Stimulated activated CD8-positive, alpha-beta memory T cell treated with anti-CD3 and anti-CD28 coated beads, Interleukin-2, amount 100 ng/mL, for 1 hour (primary cell): ENCODE measurements at regions not wholly inside any gene's neighbourhood (a gene's known extent, or its start where the extent isn't known, plus 50 kb on each side); places are given as distances from the start of the nearest gene placed in this dataset.
"Not testable (repeated sequence)": the region's sequence is repeated elsewhere in the genome, so short reads cannot be mapped to it uniquely, and the experiment has no call there.

ENCODE experiments used
- DNase-seq, 2 donors: peaks; one replicate each; pipeline ENCODE4 v3.0.0-alpha.2; 2020; ENCODE audit warnings: low read depth in 2 of 2

DNA sequence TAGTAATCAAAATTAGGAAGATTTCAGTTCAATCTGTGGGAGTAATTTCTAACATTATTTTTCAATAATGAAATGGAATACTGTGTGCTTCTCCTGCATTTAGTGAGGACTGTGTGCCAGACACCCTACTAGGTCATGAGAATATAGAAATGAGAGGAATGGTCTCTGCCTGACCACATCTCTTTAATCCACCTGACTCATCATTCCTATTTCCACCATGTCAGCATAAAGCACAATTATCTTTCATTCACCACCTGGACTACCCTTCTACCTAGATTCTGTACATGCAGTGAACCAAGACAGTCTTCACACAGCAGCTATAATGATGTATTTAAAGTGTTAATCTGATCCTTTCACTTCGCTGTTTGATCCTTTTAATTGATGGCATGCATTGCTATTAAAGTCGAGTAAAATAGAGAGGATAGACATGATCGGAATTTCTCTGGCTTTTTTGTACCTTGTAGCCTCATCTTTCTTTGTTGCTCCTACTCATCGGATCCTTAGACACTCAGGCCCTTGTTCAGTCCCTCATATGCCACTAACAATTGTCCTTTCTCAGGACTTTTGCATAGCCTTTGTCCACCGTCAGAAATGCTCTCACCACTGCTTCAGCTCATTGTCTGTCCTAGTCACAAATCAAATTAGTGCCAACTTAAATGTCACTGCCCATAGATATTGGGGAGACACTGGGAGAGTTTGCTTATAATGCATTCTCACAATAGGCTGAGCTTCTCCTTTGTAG is 1037.1 kb downstream of the REEP3 start:
- no peak for DNase-seq

- DNase-seq = no peak
Measured at GRCh38 chr10:64571056-64571455, 1049.9 kb downstream of the REEP3 start.

GRCh38 chr10:64573623-64574325 is 1052.6 kb downstream of the REEP3 start:
- no peak for DNase-seq

GRCh38 chr10:64574371-64574770 is 1053.2 kb downstream of the REEP3 start:
- no peak for DNase-seq

DNA sequence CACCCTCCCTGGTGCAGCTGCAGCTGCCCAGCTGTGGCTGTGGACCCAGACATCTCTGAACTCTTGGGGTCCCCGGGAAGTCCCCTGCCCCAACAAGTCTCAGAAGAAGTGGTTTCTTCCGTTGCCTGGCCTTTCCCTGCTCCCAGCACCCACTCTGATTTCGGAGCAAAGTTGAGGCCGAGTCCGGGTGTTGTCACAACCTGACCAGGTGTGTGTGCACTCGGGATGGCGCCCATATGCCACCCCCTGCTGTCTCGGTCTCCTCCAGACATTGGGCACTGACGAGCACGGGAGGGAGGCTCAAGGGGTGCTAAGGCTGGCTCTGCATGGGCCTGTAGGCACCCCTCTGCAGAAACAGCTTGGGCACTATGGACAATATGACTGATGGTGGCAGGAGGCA is 1055.3 kb downstream of the REEP3 start:
- DNase-seq = no peak

GRCh38 chr10:64578757-64579156 is 1057.6 kb downstream of the REEP3 start:
- not testable (repeated sequence) for DNase-seq

- no peak for DNase-seq
Measured at GRCh38 chr10:64586934-64587503, 1065.8 kb downstream of the REEP3 start.

DNA sequence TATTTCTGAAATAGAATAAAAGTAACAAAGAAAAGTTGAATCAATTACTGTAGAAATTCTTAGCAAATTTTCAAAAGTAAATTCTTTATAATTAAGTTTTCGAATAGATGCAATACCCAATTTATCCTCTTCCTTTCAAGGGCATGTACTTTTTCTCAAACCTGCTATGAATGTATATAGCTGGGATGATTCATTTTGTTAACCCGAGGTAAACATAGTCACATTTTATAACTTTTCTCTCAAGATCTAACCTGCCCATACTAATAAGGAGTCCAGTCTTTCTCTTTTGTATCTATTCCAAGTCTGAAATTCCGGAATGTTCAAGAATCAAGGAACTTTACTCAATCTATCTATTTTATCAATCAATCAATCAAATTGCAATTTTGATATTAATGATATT is 1072.9 kb downstream of the REEP3 start:
- no peak for DNase-seq

GRCh38 chr10:64598600-64598999 is 1077.4 kb downstream of the REEP3 start:
- no peak for DNase-seq

DNA sequence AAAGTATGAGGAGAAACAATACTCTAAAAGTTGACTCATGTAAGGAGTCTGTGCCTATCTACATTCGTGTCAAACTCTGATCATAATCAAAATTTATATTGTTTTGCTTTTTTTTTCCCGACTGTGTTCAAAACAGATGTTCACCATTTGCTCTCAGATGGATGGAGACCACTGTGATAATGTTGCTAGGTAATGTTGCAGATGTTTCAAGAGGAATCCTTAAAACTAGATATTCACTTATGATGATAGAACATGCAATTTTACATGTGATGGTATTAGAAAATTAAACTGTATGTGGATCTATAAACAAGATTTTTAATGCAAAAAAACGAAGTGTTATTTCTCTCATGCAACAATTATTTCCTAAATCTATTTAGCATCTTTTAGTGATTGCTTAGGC is 1080.1 kb downstream of the REEP3 start:
- no peak for DNase-seq

DNA sequence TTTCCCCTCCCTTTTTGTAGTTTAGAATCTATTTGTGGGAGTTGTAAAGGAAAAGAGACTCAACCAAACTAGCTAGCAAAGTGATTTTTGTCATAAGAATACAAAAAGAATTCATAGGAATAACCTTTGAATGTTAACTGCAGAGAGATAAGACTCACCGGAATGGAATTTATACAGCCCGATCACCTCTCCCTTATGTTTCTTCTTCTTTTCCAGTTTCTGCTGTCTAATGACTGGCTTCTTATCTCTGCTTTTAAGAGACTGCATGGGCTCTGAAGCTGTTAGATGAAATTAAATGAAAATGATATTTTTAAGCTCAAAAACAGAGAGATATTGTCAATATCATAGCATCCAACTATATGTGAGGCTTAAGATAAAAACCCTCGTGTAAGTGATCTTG is 1095.9 kb downstream of the REEP3 start:
- DNase-seq = no peak

DNA sequence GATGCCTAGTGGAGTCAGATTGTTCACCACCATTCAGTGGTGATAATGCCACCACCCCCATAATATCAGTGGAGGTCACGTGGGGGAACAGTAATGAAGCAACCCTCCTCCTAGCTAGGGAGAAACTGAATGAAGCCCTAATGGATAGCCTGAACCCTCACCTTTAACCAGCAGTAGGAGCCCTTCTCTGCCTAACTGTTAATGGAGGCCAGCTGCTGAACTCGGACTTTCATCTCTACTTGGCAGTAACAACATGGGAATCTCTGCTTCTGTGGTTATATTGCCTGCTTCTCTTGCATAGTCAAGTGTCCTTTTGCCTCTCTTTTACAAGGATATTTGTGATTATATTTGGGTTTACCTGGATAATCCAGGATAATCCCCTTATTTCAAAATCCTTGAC is 1097.9 kb downstream of the REEP3 start:
- no peak for DNase-seq

- no peak for DNase-seq
Measured at GRCh38 chr10:64626924-64627323, 1105.7 kb downstream of the REEP3 start.

GRCh38 chr10:64630534-64630933 is 1109.3 kb downstream of the REEP3 start:
- no peak for DNase-seq

- DNase-seq = no peak
Measured at GRCh38 chr10:64635906-64636305, 1114.7 kb downstream of the REEP3 start.

GRCh38 chr10:64636461-64636860 is 1115.3 kb downstream of the REEP3 start:
- no peak for DNase-seq

DNA sequence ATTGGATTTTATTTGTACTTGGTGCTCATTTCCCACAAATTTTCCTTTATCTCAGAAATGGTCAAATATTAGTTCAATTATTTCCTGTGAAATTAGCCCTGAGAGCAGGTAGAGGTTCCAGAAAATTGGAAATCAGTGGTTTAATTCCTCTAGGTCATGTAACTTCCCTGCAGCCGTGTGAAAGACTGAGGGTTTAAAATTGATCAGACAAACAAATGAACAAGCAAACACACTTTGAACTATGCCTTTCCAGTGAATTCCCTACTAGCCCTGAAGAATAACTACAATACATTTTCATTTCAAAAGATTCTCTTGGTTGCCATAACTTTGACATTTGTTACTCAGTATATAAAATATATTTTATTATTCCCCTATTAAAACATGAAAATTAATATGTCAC is 1116.7 kb downstream of the REEP3 start:
- DNase-seq = no peak

- DNase-seq = no peak
Measured at GRCh38 chr10:64648915-64649314, 1127.7 kb downstream of the REEP3 start.

- no peak for DNase-seq
Measured at GRCh38 chr10:64658528-64658927, 1137.3 kb downstream of the REEP3 start.

GRCh38 chr10:64659311-64659710 is 1138.1 kb downstream of the REEP3 start:
- DNase-seq = no peak

DNA sequence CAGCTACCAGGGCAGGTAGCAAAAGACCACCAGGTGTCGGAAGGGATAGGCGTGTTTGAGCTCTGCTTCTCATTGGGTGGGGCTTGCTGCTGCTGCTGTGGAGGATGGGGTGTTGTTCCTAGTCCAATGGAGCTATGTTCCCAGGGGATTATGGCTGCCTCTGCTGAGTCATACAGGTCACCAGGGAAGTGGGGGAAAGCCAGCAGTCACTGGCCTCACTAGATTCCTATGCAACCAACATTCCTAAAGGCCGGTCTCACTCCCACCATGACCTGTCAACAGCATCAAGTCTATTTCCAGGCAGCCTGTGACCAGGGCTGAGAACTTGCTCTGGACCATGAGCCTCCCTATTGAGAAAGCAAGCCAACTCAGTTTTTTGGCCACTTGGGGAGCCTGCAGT is 1160.8 kb downstream of the REEP3 start:
- no peak for DNase-seq

DNA sequence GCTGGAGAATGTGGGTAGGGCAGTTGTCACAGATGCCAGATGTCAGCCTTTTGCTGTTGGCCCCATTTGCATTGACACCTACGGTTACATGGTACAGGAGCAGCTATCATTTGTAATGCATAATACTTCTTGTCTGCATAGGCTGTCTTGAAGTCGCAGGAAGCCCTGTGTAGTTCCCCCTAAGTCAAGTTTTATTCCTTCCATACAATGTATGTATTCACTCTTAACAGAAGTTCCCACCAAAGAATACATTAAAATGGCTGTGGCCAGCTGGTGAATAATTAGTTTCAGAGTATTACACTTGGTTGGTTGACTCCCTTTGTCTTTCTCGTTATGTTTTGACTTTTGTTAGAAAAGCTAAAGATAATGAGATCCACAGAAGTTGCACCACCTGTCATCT is 1169.0 kb downstream of the REEP3 start:
- no peak for DNase-seq

DNA sequence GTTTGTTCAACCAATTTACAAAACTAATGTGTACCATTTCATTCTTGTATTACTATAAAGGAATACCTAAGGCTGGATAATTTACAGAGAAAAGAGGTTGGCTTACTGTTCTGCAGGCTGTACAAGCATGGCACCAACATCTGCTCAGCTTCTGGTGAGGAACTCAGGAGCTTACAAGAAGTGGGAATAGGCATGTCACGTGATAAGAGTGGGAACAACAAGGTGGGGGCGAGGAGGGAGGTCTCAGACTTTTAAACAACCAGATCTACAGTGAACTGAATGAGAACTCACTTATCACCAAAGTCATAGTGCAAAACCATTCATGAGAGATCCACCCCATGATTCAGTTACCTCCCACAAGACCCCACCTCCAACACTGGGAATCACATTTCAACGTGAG is 1178.0 kb downstream of the REEP3 start:
- no peak for DNase-seq
